OCI-M2 (cell line): ENCODE measurements at regions not wholly inside any gene's neighbourhood (a gene's known extent, or its start where the extent isn't known, plus 50 kb on each side); places are given as distances from the start of the nearest gene placed in this dataset.
A peak's percentile ranks its signal among the peaks of the same experiment; 100 is the strongest.

Experiments used
- DNase-seq: peaks from one replicate; lab custom pipeline; 2025; ENCODE audit not compliant: unreplicated experiment; lab: John Stamatoyannopoulos, UW

DNA sequence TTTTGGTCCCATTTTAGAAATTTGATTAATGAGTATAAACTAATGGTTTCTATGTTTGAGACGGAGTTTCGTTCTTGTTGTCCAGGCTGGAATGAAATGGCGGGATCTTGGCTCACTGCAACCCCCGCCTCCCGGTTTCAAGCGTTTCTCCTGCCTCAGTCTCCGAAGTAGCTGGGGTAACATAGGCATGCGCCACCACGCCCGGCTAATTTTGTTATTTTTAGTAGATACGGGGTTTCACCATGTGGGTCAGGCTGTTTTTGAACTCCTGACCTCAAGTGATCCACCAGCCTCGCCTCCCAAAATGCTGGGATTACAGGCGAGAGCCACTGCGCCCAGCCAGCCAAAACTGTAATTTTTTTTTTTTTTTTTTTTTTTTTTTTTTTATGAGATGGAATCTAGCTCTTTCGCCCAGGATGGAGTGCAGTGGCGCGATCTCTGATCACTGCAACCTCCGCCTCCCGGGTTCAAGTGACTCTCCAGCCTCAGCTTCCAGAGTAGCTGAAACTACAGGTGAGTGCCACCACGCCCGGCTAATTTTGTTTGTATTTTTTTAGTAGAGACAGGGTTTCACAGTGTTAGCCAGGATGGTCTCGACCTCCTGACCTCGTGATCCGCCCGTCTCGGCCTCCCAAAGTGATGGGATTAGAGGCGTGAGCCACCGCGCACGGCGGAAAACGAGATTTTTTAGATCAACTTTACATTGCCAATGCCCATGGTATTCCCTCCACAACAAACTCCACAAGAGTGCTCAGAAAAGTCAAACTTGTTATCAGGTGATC is 127.8 kb downstream of the HFE start:
- no peak for DNase-seq

DNA sequence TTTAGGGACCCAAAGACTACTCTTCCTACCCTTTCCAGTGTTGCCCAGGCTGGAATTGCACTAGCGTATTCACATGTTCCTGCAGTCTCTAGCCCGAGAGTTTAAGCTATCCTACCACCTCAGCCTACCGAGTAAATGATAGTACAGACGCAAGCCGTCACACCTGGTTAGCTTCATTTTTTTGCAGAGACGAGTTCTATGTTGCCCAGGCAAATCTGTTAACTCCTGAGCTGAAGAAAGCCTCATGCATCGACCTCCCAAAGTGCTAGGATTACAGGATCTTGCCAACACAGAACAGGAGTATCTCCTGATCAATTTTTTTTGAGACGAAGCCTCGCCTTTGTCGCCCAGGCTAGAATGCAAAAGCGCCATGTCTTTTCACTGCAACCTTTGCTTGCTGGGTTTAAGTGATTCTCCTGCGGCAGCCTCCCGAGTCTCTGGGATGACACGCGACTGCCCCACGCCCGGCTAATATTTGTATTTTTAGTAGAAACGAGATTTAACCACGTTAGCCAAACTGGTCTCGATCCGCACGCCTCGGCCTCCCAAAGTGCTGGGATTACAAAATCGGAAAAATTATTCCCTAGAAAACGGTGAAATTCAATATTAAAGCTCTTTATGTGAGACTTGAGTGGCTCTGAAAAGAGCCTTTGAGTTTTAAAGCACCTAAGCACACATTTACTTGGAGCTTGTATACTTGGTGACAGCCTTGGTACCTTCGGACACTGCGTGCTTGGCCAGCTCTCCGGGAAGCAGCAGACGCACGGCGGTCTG is 128.5 kb downstream of the HFE start:
- no peak for DNase-seq

GRCh38 chr6:26216359-26216885 is 129.2 kb downstream of the HFE start:
- peak; percentile 98 for DNase-seq

GRCh38 chr6:26216886-26217713 is 129.9 kb downstream of the HFE start:
- no peak for DNase-seq

- DNase-seq = no peak
Observed at GRCh38 chr6:26217714-26218075, 130.5 kb downstream of the HFE start.

DNA sequence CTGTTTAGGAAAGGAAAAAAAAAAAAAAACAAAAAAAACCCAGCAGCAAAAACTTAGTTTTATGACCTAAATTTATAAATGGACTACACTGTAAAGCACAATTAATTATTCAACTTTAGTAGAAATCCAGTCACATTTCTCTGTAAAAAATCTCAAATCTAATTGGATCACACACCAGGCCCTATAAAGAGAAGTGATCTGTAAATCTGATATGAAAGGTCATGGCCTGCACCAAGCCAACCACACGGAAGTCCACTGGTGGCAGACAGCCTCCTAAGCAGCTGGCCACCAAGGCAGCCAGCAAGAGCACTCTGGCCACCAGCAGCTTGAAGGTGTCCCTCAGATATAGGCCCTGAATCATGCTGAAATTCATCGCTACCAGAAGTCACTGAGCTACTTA is 131.6 kb downstream of the HFE start:
- no peak for DNase-seq

- no peak for DNase-seq
Observed at GRCh38 chr6:26220145-26220970, 133.1 kb downstream of the HFE start.

DNA sequence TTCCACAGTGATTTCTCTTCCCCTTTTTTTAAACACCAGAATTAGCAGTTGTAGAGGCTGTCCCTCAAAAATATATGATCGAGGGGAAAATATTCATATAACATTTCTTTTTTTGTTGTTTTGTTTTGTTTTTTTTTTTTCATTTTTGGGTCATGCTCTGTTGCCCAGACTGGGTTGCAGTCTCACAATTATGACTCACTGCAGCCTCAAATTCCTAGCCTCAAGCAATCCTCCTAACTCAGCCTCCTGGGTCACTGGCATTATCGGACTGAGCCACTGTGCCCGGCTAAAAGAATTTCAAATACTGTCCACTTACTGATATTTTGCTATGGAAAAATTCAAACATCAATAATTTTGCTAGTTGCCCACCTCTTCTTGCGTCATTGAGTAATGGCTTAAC is 134.0 kb downstream of the HFE start:
- DNase-seq = no peak

GRCh38 chr6:26222571-26222970 is 135.3 kb downstream of the HFE start:
- no peak for DNase-seq

DNA sequence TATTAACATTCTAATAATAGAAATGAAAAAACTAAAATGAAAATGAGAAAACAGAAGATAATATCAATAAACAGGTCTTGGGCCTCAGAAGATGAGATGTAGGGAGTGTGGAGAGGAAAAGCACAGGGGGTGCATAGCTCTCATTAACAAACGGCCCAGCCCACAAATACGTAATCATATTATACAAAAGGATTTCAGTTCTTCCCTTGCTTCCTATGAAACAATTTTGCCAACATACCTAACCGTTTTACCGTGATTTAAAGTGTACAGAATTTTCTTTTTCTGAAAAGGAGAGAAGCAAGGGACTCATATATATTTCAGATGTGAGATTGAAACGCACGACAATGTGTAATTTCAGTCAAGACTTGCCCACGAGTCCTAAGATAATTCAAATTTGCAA is 136.0 kb downstream of the HFE start:
- DNase-seq = no peak

GRCh38 chr6:26223650-26224546 is 136.7 kb downstream of the HFE start:
- peak; percentile 56 for DNase-seq

DNA sequence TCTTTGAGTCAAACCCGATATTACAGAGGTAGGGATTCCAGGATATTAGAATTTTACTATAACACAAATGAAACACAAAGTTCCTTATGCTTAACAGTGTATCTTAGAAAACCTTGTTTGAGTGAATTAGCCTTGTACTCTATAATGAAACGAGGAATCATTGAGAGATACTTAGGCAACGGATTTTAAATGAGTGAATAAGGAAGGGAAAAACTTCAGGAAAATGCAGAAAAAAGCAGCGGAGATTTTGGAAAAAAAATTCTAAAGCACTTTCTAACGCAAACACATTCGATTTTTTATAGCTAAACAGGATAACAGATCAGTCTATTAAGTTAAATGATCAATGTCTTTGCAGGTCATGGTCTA is 137.3 kb downstream of the HFE start:
- no peak for DNase-seq

GRCh38 chr6:26224940-26225847 is 138.0 kb downstream of the HFE start:
- DNase-seq = no peak

DNA sequence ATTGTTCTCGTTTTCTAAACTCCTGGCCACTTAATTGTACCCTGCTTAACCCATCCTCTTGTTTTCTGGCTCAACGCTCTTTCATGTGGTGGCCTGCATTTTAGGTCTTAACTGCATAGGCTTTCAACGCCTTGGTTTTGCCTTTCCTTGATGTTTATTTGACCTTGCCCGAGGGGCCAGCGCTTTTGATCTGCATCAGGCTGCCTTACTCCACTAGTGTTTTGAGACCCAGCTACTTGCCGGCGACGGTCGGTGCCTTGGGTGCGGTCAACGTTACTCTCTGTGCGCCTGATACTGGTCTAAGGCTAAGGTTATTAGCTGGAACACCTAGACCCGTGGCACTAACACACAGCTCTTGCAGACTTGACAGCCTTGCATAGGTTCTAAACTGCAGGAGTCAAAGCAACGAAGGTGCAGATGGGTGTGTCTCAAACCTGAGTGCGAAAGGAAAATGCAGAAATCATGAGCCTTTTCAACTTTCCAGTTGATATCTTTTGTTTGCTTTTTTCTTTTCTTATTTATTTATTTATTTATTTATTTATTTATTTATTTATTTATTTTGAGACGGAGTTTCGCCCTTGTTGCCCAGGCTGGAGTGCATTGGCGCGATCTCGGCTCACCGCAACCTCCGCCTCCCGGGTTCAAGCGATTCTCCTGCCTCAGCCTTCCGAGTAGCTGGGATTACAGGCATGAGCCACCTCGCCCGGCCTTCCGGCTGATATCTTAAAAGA is 138.8 kb downstream of the HFE start:
- DNase-seq = no peak

DNA sequence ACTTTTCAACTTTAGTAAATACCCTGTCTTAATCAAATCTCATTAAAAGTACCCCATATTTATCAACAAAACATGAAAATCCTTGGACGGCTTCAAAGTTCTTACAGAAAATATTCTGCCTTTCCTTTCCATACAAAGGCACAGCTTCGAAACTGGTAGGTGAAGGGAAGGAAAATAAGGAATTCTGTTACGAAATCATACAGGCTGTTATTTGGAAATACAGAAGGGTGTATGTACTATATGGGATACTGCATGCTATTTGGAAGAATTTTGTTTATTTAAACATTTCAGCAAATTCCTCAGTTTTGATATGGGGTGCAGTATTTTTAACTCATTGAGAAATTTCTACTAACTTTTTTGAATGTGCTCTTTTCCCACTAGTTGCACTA is 138.4 kb upstream of the BTN3A2 start:
- DNase-seq = no peak

DNA sequence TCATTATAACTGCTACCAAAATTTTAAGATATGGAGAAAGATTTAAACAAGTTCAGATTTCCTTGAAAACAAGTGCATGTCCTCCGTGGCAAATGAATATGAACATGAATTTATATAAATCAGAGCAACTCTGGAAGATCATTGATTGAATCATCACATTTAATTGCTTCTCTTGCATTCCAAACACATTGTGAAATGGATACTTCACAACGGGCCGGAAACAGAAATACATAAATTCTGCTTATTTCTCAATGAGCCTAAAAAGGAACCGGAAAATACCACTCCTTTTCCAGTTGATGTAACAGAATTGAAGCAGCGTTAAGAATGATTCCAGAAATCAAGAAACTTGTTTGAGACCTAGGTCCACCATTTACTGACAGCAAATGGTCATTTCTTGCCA is 134.6 kb upstream of the BTN3A2 start:
- DNase-seq = no peak

DNA sequence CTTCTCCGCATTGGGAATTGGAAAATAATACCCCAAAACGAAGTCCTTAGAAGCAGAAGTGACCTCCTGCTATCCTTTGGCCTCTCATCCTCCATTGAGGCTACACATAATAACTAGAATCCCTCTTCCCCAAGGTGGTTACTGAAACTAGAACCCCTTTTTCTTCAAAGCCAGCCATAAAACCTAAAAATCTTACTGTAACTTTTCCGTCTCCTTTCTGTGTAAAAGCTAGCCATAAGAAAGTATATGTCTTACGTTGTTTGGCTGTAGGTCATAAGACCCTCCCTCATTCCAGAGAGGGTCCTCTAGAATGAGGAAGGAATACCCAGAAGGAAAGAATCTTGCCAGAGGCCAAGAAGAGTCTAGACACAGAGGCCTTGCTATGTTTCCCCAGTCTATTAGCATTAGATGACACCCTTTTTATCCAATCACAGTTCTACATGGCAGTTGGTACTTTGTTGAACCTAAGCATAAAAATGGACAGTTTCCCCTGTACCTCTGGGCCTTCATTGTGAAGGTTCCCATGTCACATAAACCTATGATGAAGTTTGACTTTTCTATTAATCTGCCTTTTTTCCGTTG is 133.9 kb upstream of the BTN3A2 start:
- no peak for DNase-seq
